ENCODE measurements at regions not wholly inside any gene's neighbourhood (a gene's known extent, or its start where the extent isn't known, plus 50 kb on each side); places are given as distances from the start of the nearest gene placed in this dataset.

- TF ChIP-seq TCF12 (IDR thresholded peaks at IDR 0.05; ENCODE audit: low read depth) (no peak), RAD21 (IDR thresholded peaks at IDR 0.05; ENCODE audit: low read depth) (no peak), CEBPB (IDR thresholded peaks at IDR 0.05) (no peak), ZBTB7A (IDR thresholded peaks at IDR 0.05; ENCODE audit: low read depth) (no peak), REST (IDR thresholded peaks at IDR 0.05; ENCODE audit: low read depth) (no peak), EP300 (IDR thresholded peaks at IDR 0.05; ENCODE audit: borderline replicate concordance) (no peak), EGR1 (IDR thresholded peaks at IDR 0.05) (no peak)
Observed at GRCh38 chr14:56358275-56358674, 221.3 kb upstream of the TMEM260 start.
